Colonic mucosa (tissue), 4 donors: ENCODE measurements at regions not wholly inside any gene's neighbourhood (a gene's known extent, or its start where the extent isn't known, plus 50 kb on each side); places are given as distances from the start of the nearest gene placed in this dataset.
"Not testable (repeated sequence)": the region's sequence is repeated elsewhere in the genome, so short reads cannot be mapped to it uniquely, and the experiment has no call there.

Source experiments
- DNase-seq: peaks from one replicate; pipeline ENCODE4 v3.0.0-alpha.2; 2020
- H3K27ac ChIP-seq: fragments of 200-600 bp; one replicate; pipeline ENCODE4 v1.8.0; 2021
- H3K27me3 ChIP-seq: fragments of 200-600 bp; one replicate; pipeline ENCODE4 v1.8.0; 2021
- H3K36me3 ChIP-seq: fragments of 200-600 bp; one replicate; pipeline ENCODE4 v1.8.0; 2021
- H3K4me1 ChIP-seq: fragments of 200-600 bp; one replicate; pipeline ENCODE4 v1.8.0; 2021; ENCODE audit warnings: mild to moderate bottlenecking
- H3K4me3 ChIP-seq: fragments of 200-600 bp; one replicate; pipeline ENCODE4 v1.8.0; 2021
- H3K9ac ChIP-seq, 2 donors: one replicate each; pipeline ENCODE4 v1.7.0; 2013; ENCODE audit warnings: control low read depth in 2 of 2, low read depth in 2 of 2, low read length in 2 of 2
- H3K9me3 ChIP-seq: fragments of 200-600 bp; one replicate; pipeline ENCODE4 v1.8.0; 2021
- CTCF ChIP-seq: fragments of 200-600 bp; IDR thresholded peaks from one replicate; pipeline ENCODE4 v1.8.0; 2022; ENCODE audit warnings: antibody characterized with exemption, mild to moderate bottlenecking
- intact Hi-C: fragments of 100-400 bp; cut with DNase I; formaldehyde crosslinking; loops from one replicate; pipeline ENCODE4 v1.14.1; 2022
- donor health status: healthy.
- donor health status: DM: no; HTN: no; CAD: no.
- donor health status: DM: no; HTN: no; CAD: no.

- DNase-seq: no peak
- Histone ChIP-seq H3K27me3 (no peaks in the 10 kb centered on the region), H3K4me3 (no peak overlapping the region), H3K9ac (no peak overlapping the region), H3K4me1 (no peaks in the 10 kb centered on the region), H3K36me3 (no peaks in the 10 kb centered on the region), H3K27ac (no peak overlapping the region), H3K9me3 (no peaks in the 10 kb centered on the region)
- no peak for TF ChIP-seq CTCF
- intact Hi-C loops: no loop called here
These were observed 168.9 kb downstream of the C11orf91 start for GRCh38 chr11:33531743-33532181.

- no peak for DNase-seq
- no peak for TF ChIP-seq CTCF
- no peak overlapping the region for H3K27ac ChIP-seq
- H3K36me3 ChIP-seq: no peaks in the 10 kb centered on the region
- intact Hi-C loops: no loop called here
- no peak overlapping the region for H3K9ac ChIP-seq
- H3K27me3 ChIP-seq: no peaks in the 10 kb centered on the region
- no peaks in the 10 kb centered on the region for H3K9me3 ChIP-seq
- H3K4me3 ChIP-seq: no peak overlapping the region
- no peaks in the 10 kb centered on the region for H3K4me1 ChIP-seq
These were observed 169.8 kb downstream of the C11orf91 start for GRCh38 chr11:33530815-33531214.

GRCh38 chr11:33529461-33529860 is 171.2 kb downstream of the C11orf91 start:
- no peak for DNase-seq
- no peak for TF ChIP-seq CTCF
- no peaks in the 10 kb centered on the region for H3K27me3 ChIP-seq
- no peaks in the 10 kb centered on the region for H3K4me1 ChIP-seq
- no peak overlapping the region for H3K27ac ChIP-seq
- H3K9ac ChIP-seq: no peak overlapping the region
- no peak overlapping the region for H3K4me3 ChIP-seq
- H3K36me3 ChIP-seq: no peaks in the 10 kb centered on the region
- H3K9me3 ChIP-seq: no peaks in the 10 kb centered on the region
- intact Hi-C loops: no loop called here

- DNase-seq, H3K4me1 ChIP-seq, H3K9ac ChIP-seq, H3K27ac ChIP-seq, H3K36me3 ChIP-seq, intact Hi-C loops, H3K4me3 ChIP-seq, H3K9me3 ChIP-seq, H3K27me3 ChIP-seq: not testable (repeated sequence)
These were observed 172.9 kb downstream of the C11orf91 start for GRCh38 chr11:33527738-33528137.

GRCh38 chr11:33525789-33526188 is 174.8 kb downstream of the C11orf91 start:
- TF ChIP-seq CTCF: no peak
- intact Hi-C loops: no loop called here

GRCh38 chr11:33521384-33521783 is 179.2 kb downstream of the C11orf91 start:
- Histone ChIP-seq H3K36me3 (no peaks in the 10 kb centered on the region), H3K4me3 (no peak overlapping the region), H3K4me1 (no peaks in the 10 kb centered on the region), H3K27me3 (no peaks in the 10 kb centered on the region), H3K27ac (no peak overlapping the region), H3K9me3 (no peaks in the 10 kb centered on the region), H3K9ac (no peak overlapping the region)
- no peak for TF ChIP-seq CTCF
- intact Hi-C loops: no loop called here
- DNase-seq: no peak

More at GRCh38 chr11:33525789-33526188, 174.8 kb downstream of the C11orf91 start:
- Histone ChIP-seq H3K9ac (no peak overlapping the region), H3K4me1 (no peaks in the 10 kb centered on the region), H3K27ac (no peak overlapping the region), H3K36me3 (no peaks in the 10 kb centered on the region), H3K27me3 (no peaks in the 10 kb centered on the region), H3K9me3 (no peaks in the 10 kb centered on the region), H3K4me3 (no peak overlapping the region)
- DNase-seq: no peak
